Endometrium (tissue), 2 donors: ENCODE measurements at regions not wholly inside any gene's neighbourhood (a gene's known extent, or its start where the extent isn't known, plus 50 kb on each side); places are given as distances from the start of the nearest gene placed in this dataset.
"Not testable (repeated sequence)": the region's sequence is repeated elsewhere in the genome, so short reads cannot be mapped to it uniquely, and the experiment has no call there.

ENCODE experiments used
- FAIRE-seq: peaks from 2 replicates; lab custom pipeline; 2012; peaks lifted over from hg19 to GRCh38; lab: Jason Lieb, UNC
- donor health status: control.
- donor health status: control.

- FAIRE-seq = no peak
Measured at GRCh38 chr1:102661481-102661880, 446.8 kb downstream of the COL11A1 start.

GRCh38 chr1:102659876-102660483 lies 448.3 kb downstream of the COL11A1 start:
- not testable (repeated sequence) for FAIRE-seq

GRCh38 chr1:102655034-102655433 lies 453.3 kb downstream of the COL11A1 start:
- no peak for FAIRE-seq

- FAIRE-seq = no peak
Measured at GRCh38 chr1:102640872-102641271, 467.4 kb downstream of the COL11A1 start.

GRCh38 chr1:102640312-102640711 lies 468.0 kb downstream of the COL11A1 start:
- no peak for FAIRE-seq

GRCh38 chr1:102631691-102632090 lies 476.6 kb downstream of the COL11A1 start:
- no peak for FAIRE-seq

- no peak for FAIRE-seq
Measured at GRCh38 chr1:102630041-102630440, 478.3 kb downstream of the COL11A1 start.

- no peak for FAIRE-seq
Measured at GRCh38 chr1:102628109-102628613, 480.2 kb downstream of the COL11A1 start.

- FAIRE-seq = no peak
Measured at GRCh38 chr1:102627145-102627544, 481.2 kb downstream of the COL11A1 start.

- FAIRE-seq = no peak
Measured at GRCh38 chr1:102615896-102616295, 492.4 kb downstream of the COL11A1 start.

- no peak for FAIRE-seq
Measured at GRCh38 chr1:102595106-102595505, 513.2 kb downstream of the COL11A1 start.

- FAIRE-seq = no peak
Measured at GRCh38 chr1:102593276-102593675, 515.0 kb downstream of the COL11A1 start.

GRCh38 chr1:102588536-102588935 lies 519.8 kb downstream of the COL11A1 start:
- FAIRE-seq = no peak

GRCh38 chr1:102586022-102586421 lies 522.3 kb downstream of the COL11A1 start:
- FAIRE-seq = no peak

GRCh38 chr1:102580806-102581205 lies 527.5 kb downstream of the COL11A1 start:
- no peak for FAIRE-seq

- FAIRE-seq = no peak
Measured at GRCh38 chr1:102578804-102579203, 529.5 kb downstream of the COL11A1 start.

- FAIRE-seq = no peak
Measured at GRCh38 chr1:102572637-102573036, 535.7 kb downstream of the COL11A1 start.

GRCh38 chr1:102566182-102566581 lies 542.1 kb downstream of the COL11A1 start:
- no peak for FAIRE-seq

- FAIRE-seq = no peak
Measured at GRCh38 chr1:102562380-102562779, 545.9 kb downstream of the COL11A1 start.

- no peak for FAIRE-seq
Measured at GRCh38 chr1:102550729-102551384, 554.1 kb upstream of the OLFM3 start.

GRCh38 chr1:102546251-102546650 lies 549.5 kb upstream of the OLFM3 start:
- FAIRE-seq = no peak

- FAIRE-seq = no peak
Measured at GRCh38 chr1:102535829-102536505, 539.2 kb upstream of the OLFM3 start.

- no peak for FAIRE-seq
Measured at GRCh38 chr1:102531036-102531435, 534.3 kb upstream of the OLFM3 start.
